ENCODE measurements at regions not wholly inside any gene's neighbourhood (a gene's known extent, or its start where the extent isn't known, plus 50 kb on each side); places are given as distances from the start of the nearest gene placed in this dataset.

- TF ChIP-seq, protein P1, sequence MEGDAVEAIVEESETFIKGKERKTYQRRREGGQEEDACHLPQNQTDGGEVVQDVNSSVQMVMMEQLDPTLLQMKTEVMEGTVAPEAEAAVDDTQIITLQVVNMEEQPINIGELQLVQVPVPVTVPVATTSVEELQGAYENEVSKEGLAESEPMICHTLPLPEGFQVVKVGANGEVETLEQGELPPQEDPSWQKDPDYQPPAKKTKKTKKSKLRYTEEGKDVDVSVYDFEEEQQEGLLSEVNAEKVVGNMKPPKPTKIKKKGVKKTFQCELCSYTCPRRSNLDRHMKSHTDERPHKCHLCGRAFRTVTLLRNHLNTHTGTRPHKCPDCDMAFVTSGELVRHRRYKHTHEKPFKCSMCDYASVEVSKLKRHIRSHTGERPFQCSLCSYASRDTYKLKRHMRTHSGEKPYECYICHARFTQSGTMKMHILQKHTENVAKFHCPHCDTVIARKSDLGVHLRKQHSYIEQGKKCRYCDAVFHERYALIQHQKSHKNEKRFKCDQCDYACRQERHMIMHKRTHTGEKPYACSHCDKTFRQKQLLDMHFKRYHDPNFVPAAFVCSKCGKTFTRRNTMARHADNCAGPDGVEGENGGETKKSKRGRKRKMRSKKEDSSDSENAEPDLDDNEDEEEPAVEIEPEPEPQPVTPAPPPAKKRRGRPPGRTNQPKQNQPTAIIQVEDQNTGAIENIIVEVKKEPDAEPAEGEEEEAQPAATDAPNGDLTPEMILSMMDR (IDR thresholded peaks at IDR 0.05; ENCODE audit: control extremely low read depth, extremely low read depth, low read depth, missing control alignments) = no peak
- no peak for DNase-seq (ENCODE audit: extremely low spot score)
- POLR2A ChIA-PET = no interaction called here
- CTCF ChIA-PET = interaction anchor here (1.2 kb wide), 1 partner anchor 32 kb away, joined by 3 read pairs; no protein-coding TSS in a partner anchor
Measured at GRCh38 chr11:115720602-115721245, 216.5 kb upstream of the CADM1 start.

DNA sequence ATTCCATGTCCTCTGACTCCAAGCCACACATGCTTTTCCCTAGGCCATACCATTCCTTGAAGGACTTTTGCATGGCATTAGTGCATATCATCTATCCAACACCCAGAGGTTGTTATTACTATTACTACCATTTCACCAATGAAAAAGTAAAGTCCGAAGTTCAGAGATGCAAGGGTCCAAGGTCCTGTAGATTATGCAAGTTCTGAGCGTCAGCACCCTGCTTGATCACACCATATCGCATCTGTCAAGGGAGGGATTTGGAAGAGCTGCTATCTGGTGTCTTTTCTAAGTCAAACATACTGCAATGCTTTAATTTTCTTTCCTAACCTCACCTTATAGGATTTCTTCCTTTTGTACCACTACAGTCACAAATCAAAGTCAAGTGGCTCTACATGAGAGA is 214.7 kb upstream of the CADM1 start:
- POLR2A ChIA-PET = no interaction called here

DNA sequence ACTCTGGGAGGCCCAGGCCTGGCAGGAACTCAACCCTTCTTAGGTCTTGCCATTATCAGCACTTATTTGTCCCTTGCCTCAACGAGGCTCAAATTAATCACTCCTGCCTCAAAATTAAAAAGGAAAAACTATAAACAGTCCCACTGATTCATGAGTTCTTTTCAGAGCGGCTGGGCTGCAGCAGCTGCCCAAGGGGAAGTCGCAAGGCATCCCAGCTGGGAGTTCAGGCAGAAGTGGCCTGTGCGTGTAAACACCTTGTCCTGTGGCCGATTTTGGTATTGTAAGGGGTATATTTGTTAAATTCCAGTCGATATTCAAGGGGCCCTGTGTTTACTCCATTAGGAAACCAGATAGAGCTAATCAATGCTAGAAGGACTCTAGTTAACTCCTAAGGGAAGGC is 213.9 kb upstream of the CADM1 start:
- ChIA-PET POLR2A (no interaction called here), CTCF (no interaction called here)
- no peak for DNase-seq (ENCODE audit: extremely low spot score)
- TF ChIP-seq, protein P1 (IDR thresholded peaks at IDR 0.05; ENCODE audit: control extremely low read depth, extremely low read depth, low read depth, missing control alignments) = no peak

More for the DNA sequence above, 214.7 kb upstream of the CADM1 start:
- CTCF ChIA-PET = no interaction called here
- TF ChIP-seq, protein P1 (IDR thresholded peaks at IDR 0.05; ENCODE audit: control extremely low read depth, extremely low read depth, low read depth, missing control alignments) = no peak
- DNase-seq (ENCODE audit: extremely low spot score) = no peak

DNA sequence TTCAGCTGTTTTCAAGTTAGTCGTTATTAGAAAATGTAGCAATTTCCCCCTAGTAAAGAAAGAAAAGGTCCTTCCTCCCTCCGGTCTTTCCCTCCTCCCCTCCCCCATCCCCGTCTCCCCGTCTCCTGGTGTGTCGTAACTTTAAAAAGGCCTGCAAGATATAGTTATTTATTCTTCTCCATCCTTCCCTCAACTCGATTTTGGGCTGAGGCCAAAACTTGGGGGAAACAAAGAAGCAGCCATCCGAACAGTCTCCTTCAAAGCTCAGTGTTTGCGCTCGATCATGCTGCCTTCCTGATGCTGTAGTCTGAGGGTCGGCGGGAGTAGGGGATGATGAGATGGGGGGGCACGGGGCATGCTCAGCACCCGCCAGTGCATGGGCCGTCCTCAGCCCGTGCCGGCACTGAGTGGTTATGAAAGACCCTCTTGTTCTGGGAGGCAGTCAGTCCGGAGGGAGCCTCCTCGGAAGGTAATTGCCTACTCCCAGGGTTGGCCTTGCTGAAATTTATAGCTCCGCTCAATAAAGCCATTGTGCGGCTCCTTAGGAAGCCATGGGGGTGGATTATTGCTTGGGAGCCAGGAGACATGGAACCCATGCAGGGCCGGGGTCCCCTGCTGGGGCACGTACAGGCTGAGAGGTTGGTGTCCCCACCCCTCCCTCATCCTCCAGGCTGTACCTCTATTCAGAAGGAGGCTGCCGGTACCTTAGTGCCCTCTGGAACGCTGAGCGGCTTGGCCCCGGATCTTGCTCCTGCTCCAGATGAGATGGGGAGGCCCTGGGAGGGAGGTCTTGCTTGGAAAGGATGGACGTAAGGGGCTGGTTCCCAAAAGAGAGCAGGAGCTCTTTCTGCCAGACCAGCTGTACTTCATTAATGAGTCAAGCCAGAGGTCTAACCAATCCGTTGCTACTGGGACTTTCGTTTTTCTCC is 212.7 kb upstream of the CADM1 start:
- ChIA-PET CTCF (no interaction called here), POLR2A (no interaction called here)
- DNase-seq (ENCODE audit: extremely low spot score) = no peak
- TF ChIP-seq, protein P1 (IDR thresholded peaks at IDR 0.05; ENCODE audit: control extremely low read depth, extremely low read depth, low read depth, missing control alignments) = no peak

GRCh38 chr11:115716080-115716479 is 211.9 kb upstream of the CADM1 start:
- ChIA-PET POLR2A (no interaction called here), CTCF (no interaction called here)
- TF ChIP-seq, protein P1 (IDR thresholded peaks at IDR 0.05; ENCODE audit: control extremely low read depth, extremely low read depth, low read depth, missing control alignments) = no peak
- DNase-seq (ENCODE audit: extremely low spot score) = no peak

DNA sequence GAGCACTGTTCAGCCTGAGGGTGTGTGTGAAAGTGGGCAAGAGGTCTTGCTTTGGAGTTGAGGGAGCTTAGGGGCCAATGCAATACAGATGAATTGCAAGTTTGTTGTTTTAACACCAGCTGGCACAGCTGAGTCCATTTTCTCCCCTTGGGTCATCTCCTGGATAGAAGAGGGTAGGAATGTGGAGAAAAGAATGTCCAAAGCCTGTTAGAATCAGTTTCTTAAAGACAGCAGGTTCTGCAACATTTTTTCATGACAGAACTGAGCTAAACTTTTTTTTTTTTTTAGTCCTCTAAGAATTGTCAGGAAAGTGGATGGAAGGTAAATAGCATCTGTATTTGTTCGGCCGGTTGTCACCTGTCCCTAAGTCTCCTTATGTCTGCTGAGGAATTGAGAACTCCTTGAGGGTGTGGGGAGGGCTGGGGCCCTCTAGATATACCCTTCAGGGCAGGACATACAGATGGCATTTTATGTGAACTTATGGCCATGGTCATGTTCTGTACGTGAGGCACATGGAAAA is 211.1 kb upstream of the CADM1 start:
- ChIA-PET CTCF (interaction anchor here (1.4 kb wide), 1 partner anchor 8 kb away, joined by 3 read pairs; no protein-coding TSS in a partner anchor), POLR2A (no interaction called here)
- TF ChIP-seq, protein P1 (IDR thresholded peaks at IDR 0.05; ENCODE audit: control extremely low read depth, extremely low read depth, low read depth, missing control alignments) = no peak
- DNase-seq (ENCODE audit: extremely low spot score) = no peak

Data from GM10248 (cell line).